Activated CD8-positive, alpha-beta memory T cell treated with anti-CD3 and anti-CD28 coated beads for 48 hours (primary cell): ENCODE measurements at regions not wholly inside any gene's neighbourhood (a gene's known extent, or its start where the extent isn't known, plus 50 kb on each side); places are given as distances from the start of the nearest gene placed in this dataset.

Source experiments
- DNase-seq, 3 experiments: peaks; one replicate each; pipeline ENCODE4 v3.0.0-alpha.2; 2020; ENCODE audit warnings: low read depth in 2 of 3, low spot score in 2 of 3

DNA sequence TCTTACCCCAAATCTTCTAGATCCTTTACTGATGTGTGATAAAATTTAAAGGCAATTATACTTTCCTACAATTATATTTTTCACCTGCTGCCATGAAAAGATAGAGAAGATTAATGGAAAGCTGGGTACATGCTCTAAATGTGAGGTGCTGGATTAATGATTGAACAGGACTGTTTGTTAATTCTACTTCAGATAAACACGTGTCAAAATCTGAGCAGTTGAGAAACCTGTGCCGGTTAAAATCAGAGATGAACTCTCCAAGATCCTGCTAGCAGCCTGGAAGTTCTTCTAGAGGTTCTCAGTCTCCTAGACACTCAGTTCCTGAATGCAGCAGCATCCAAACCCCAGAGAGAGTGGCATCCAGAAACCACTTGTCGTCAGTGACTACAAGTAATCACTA is 69.2 kb downstream of the INHBA start:
- no peak for DNase-seq

DNA sequence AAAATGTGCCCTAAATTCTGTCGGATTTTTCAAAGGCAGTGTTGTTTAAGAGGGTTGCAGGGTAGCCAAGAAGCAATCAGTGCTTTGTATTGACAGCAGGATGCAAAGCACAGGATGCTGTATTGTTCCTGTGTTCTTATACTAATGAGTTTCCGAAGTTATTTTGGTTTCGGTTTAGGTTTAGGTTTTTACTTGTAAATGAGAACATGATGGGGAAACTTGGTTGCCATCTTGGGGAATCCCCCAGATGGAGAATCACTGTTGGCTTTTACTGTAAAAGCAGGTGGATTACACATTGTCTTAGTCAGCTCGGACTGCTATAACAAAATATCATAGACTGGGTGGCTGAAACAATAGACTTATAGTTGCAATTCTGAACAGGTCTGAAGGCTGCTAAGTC is 72.1 kb downstream of the INHBA start:
- DNase-seq = no peak

DNA sequence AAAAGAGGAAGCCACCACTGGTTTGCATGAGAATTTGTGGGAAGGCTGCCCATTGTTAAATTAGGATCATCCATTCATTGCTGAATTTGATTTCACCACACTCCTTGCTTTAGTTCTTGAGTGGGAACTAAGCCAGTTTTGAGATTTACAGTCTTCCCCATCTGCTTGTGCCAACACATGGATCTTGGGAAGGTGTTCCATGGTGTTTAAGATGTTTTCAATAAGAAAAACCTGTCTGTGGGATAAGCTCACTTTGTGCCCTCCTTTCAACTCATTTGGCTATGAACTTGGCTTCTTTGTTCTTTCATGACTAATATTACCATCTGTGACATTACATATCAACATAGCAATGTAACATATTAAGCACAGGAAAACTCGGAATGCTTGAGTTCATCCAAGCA is 73.2 kb downstream of the INHBA start:
- DNase-seq = no peak

DNA sequence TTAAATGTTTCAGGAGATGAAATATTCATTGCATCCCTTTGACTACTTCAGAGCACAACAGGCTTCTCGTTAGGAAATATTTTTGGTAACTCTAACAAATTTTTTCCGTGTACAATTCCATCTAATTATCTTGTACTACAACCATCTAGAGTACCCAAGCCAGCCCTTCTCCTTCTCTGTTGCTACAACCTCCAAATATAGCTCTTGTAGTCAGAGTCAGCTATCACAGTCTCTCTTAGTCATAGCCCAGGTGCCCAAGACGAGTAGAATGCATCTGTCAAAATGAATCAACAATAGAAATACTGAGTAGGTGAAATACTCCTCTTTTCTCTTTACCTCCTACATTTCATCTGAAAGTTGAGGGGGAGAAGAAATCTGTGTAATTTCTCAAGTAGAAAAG is 74.0 kb downstream of the INHBA start:
- no peak for DNase-seq

DNA sequence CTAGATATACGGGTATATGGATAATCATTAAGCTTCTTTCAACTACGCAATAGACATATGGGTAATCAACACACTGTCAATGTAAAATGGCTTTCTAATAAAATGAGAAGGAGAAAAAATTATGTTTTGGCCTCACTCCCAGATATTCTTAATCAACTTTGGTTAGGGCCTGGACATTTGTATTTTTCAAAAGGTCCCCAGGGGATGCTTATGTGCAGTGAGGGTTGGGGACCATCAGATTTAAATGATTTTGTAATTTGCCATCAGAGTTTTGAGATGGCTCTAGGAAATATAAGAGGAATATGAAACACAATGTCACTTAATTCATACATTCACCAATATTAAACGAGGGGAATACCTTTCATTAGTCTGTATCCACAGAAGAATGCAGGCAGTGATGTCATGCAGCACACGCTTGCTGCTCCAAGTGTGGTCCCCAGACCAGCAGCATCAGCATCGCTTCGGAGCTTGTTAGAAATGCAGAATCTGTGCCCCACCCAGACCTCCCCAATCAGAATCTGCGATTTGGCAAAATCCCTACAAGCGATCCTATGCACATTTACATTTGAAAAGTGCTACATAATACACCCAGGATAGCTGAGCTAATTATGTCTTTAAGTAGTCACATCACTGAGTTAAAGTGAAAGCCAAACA is 75.1 kb downstream of the INHBA start:
- no peak for DNase-seq

DNA sequence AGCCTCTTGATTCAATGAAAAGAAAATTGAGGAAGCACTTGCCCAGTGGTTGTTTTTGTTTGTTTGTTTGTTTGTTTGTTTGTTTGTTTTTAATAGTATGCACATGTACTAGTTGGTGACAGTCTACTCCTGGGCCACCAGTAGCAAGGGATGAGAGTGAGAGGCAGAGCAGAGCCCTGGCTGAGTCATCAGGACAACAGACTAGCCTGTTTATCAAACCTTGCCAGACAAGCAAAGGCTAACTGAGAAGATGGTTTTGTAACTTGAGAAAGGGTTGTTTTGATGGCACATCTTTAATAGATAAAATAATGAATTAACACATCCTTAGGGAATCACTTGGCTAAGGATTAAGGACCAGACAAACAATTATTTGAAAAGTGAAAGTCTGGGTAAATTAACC is 78.1 kb downstream of the INHBA start:
- no peak for DNase-seq

DNA sequence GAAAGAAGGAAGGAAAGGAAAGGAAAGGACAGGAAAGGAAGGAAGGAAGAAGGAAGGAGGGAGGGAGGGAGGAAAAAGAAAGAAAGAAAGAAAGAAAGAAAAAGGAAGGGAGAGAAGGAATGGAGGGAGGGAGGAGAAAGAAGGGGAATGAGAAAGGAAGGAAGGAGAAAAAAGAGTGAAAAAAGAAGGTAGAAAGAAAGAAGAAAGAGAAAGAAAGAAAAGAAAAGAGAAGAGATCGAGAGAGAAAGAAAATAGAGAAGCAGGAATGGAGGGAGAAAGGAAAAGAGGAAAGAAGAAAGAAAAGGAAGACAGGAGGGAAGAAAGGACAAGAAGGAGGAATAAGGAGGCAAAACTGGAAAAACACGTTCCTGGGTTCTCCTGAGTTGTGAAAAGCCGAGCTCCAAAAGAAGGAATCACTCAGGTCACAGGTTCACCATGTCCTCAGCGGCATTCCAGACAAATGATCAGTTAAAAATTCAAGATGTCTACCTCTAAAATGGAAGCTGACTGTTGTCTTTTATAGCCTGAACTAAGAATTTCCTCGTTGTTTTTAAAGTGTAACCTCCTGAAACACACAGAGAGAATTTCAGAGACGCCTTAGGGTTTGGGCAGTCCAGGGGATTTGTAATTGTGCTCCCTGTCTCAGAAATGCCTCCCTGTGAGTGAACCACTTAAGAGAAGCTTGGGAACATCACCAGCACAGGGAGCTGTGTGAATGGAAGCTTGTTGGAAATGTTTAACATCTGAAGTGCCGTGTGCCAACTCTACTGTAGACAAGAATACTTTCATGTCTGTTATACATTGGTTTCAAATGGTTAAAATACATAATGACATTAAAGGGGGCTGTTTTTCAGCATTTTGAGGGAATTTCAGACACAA is 80.7 kb downstream of the INHBA start:
- DNase-seq = no peak

DNA sequence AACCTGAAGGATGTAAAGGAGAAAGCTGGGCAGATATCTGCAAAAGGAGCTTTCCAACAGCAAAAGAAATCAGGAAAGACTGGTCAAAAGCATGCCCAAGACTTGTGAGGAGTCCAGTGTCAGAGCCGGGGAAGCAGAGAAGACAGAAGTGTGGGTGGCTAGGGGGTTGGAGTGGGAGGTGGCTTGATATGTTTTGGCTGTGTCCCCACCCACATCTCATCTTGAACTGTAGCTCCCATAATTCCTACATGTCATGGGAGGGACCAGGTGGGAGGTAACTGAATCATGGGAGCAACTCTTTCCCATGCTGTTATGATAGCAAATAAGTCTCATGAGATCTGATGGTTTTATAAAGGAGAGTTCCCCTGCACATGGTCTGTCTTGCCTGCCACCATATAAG is 84.9 kb downstream of the INHBA start:
- DNase-seq = no peak

DNA sequence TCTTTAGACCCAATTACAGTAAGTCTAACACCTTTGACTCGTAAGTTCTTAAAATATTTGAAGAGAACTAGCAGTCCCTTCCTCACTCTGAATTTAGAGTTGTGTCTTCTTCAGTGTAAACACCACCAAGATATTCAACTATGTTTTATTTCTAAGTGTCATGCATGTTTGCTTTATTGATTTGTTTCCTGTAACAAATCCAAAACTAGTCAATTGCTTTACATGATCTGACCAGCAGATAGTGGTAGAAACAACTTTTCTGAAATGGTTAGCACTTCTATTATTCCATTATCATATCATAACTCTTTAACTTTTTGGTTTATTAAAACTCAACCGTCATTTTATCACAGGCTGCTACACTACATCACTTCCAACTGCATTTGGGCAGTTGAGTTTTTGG is 90.1 kb downstream of the INHBA start:
- DNase-seq = no peak

DNA sequence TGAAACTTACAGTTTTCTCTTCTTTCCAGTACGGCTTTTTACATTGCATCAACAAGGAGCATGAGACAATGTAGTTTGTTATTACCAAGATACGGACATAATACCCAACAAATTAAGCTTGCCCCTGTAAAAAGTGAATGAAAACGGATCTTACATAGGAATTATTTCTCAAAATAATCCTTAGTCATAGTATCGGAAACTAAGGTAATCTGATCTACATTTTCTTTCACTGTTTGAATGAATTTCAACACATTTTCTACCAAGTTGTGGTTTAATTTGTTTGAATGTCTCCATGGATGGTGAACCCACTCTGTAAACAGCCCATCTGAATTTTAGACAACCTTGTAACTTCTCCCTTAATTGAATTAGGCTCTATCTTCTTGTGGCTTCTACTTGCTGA is 90.5 kb downstream of the INHBA start:
- no peak for DNase-seq

DNA sequence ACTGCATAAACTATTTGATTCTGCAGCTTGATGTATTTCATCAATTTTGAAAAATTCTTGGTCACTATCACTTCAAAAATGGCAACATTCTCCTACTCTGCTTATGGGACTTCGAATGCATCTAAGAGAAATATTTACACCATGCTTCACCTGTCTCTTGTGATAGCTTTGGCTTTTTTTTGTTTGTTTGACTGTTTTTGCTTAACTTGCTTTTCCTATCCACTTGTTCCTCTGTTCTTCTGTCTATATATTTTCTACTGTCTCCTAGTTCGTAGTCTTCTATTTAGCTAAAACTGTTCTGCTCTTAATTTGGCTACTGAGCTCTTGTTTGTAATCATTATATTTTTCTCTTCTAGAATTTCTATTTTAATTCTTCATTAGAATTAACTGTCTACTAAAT is 94.4 kb downstream of the INHBA start:
- DNase-seq = no peak

DNA sequence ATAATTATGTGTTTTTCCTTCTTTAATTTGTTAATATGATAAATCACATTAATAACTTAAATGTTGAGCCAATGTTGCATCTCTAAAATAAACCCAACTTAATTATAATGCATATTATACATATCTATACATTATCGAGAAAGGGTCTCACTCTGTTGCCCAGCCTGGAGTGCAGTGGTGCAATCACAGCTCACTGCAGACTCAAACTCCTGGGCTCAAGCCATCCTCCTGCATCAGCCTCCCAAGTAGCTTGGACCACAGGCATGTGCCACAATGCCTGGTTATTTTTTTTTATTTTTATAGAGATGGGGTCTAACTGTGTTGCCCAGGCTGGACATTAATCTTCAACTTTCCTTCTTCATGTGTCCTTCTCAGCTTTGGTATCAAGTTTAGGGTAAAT is 98.9 kb downstream of the INHBA start:
- DNase-seq = no peak

DNA sequence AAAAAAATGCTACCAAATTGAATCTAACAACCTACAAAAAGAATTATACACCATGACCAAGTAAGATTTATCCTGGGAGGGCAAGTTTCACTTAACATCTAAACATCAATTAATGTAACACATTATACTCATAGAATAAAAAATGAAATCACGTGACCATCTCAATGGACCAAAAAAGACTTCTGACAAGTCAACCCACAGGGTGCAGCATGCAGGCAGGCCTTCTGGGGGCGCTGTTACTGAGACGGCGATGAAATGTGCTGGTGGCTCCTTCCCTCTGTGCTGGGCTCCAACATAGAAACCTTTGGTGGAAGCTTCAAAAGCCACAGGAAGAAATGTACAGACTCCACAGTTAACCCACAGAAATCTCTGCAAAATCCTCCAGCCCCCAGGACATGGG is 103.1 kb downstream of the INHBA start:
- no peak for DNase-seq

DNA sequence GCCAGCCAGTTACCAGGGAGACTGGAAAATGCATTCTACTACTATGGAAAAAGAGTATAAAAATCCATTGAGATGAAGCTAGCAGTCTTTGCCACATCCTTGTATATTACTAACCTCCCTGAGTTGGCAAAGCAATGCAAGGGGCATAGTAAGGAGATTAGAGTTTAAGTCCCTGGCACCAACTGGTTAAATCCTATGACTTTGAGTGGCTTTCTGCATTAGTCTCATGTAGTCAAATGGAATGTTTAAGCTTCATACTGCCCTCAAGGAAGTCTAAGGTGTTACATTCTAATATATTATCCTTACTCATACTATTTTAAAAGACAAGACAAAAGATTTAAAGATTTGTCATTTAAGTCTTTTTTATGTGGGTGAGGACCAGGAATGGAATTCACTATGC is 110.1 kb downstream of the INHBA start:
- no peak for DNase-seq

DNA sequence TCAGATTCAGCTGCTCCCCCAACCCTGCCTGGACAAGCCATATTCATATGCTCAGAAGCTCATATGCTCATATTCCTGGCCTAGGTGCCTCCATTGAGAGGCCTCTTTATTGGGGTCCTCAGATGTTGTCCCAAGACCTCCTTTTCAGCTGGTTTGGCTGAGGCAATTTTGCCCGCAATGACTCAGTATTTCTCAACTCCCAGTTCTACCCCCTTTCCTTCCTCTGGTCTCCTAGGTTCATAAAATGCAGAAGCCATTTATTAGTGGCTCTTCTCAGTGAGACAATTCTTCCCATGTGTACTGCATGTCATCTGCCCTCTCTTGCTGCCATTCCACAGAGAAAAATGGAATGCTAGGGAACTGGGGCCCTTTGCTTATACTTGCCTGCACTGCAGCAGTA is 110.7 kb downstream of the INHBA start:
- no peak for DNase-seq

DNA sequence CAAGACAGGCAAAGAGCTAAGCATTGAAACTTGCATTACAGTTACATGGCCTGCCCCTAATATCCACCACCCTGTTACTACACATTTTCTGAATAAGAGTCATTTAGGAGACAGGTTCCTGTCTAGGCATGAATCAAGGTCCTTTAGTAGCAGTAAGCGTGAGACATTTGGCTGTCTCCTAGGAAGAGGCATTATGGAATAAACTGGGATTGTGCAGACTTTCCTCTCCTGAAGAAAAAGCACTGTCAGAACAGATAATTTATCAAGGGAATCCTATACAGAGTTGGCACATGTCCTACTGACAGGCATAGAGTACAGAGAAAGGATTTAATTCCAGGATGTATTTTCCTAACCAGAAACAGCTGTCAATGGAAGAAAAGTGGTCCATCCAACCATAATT is 111.9 kb downstream of the INHBA start:
- no peak for DNase-seq

DNA sequence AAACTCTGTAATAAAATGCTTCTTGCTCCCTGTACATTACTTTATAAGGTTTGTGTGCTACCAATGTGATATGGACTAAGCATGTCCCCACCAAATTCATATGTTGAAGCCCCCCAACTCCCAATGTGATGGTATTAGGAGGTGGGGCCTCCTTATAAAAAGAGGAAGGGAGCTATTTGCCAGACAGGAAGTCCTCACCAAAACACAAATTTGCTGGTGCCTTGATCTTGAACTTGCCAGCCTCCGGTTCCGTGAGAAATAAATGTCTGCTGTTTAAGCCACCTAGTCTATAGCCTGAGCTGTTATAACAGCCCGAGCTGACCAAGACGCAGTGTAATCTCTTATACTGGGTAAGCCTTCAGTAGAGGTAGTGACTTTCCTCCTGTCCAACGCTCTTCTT is 114.5 kb downstream of the INHBA start:
- no peak for DNase-seq

DNA sequence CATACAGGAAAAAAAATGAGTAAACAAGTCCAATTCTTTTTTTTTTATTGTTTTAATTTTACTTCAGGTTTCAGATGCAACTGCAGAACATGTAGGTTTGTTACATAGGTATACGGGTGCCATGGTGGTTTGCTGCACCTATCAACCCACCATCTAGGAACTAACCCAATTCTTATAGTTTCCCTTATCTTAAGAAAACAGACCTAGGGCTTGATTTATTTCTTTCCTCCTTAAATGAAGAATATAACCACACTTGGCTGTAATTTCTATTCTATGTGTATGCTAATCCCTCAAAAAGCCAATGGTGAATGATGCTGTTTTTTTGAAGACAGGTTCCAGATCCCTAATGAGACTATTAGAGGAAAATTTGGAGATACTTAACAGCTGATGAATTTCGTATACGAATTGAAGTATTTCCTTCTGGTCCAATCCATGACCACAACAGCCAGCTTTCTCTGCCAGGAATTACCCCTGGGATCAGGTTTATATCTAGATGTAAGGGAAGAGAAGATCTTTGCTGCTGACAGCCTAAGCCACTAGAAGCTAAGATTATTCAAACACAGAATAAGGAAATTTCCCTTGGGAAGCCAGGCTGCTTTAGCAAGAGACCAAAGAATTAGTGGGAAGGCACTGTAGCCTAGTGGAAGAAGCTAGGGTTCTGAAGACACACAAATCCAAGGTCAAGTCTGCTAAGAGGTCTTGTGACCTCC is 115.8 kb downstream of the INHBA start:
- DNase-seq = no peak

DNA sequence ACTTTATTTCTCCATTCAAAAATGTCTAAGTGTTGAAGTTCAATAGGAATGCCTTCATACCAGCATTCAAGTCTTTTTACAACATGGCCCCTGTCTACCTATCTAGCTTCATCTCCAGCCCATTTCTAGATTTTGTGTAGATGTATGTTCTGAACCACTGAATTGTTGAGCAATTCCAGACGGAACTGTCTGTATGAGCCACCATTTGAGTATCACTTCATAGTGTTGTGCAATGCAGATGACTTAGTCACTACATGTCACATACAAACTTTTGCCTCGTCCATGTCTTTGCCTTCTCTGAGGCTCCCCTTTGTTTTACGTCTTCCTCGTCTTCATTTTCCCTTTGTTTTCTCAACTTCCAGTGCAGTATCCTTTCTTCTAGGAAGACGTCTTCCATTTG is 118.1 kb downstream of the INHBA start:
- DNase-seq = no peak

DNA sequence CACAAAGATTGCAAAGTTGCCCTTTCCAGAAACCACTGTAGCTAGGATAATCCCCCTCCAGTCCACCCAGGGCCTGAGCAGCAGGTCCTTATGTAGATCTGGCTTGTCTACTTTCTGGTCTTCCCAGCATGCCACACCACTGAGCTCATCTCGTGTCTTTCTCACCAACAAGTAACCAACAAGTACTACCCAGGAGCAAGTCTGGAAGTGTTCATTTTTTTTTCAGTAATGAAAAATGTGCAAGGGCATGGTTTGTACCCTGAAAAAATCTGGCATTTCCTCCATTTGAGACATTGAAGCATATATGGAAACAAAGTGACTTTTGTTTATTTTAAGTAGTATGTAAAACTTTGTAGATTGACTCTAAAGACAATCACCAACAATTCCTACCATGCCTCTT is 120.8 kb downstream of the INHBA start:
- no peak for DNase-seq

DNA sequence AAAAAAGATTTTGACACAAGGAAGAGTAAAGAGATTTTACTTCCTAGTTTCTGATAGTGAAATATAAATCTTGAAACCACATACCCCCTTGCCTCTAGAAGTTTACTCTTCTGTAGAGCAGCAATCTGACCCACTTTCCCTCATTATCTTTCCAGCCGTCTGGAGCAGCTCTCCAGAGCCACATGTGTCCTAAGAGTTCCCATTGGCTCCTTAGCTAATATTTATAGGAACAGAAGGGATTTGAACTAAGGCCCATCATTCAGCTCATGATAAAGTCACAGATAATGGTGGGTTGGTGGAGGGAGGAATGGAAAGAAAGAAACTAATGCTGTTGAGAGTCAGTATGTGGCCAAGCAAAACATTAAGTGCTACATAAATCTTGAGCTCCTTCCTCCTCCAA is 121.8 kb downstream of the INHBA start:
- no peak for DNase-seq
